Mucosa of stomach (tissue), 1 donor: ENCODE measurements at regions not wholly inside any gene's neighbourhood (a gene's known extent, or its start where the extent isn't known, plus 50 kb on each side); places are given as distances from the start of the nearest gene placed in this dataset.

Experiments used
- H3K27me3 ChIP-seq: one replicate; pipeline ENCODE4 v1.7.0; 2013; ENCODE audit warnings: mild to moderate bottlenecking, low read length; ENCODE audit not compliant: control insufficient read depth, insufficient read depth
- H3K36me3 ChIP-seq: one replicate; pipeline ENCODE4 v1.7.0; 2013; ENCODE audit warnings: low read length; ENCODE audit not compliant: control insufficient read depth, insufficient read depth
- H3K4me1 ChIP-seq: one replicate; pipeline ENCODE4 v1.7.0; 2013; ENCODE audit warnings: mild to moderate bottlenecking, low read length; ENCODE audit not compliant: control insufficient read depth, insufficient read depth
- H3K4me3 ChIP-seq: one replicate; pipeline ENCODE4 v1.7.0; 2013; ENCODE audit warnings: low read length
- H3K9ac ChIP-seq: one replicate; pipeline ENCODE4 v1.7.0; 2013; ENCODE audit warnings: mild to moderate bottlenecking, low read length, moderate library complexity
- H3K9me3 ChIP-seq: one replicate; pipeline ENCODE4 v1.7.0; 2013; ENCODE audit warnings: mild to moderate bottlenecking, low read length, moderate library complexity; ENCODE audit not compliant: control insufficient read depth
- donor health status: Pancreatic carcinoma.

DNA sequence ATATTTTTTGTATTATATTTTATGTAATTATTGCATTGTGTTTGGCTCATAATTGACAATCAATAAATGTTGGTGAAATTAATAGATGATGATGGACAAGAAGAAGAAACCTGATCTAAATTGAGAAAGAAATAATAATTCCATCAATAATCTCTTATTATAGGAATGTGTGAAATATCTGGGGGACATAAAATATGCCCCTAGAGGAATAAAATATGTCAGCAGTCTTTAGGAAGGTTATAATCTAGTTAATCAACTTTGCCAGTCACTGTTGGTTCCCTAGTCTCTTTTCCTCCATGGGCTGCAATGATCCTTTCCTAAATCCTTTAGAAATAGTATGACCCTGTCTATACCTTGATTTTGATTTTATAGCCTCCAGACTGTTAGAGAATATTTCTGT is 549.7 kb upstream of the ADGRL4 start:
- Histone ChIP-seq H3K27me3 (no peaks in the 10 kb centered on the region), H3K4me3 (no peak overlapping the region), H3K9ac (no peak overlapping the region), H3K9me3 (no peaks in the 10 kb centered on the region), H3K4me1 (no peaks in the 10 kb centered on the region), H3K36me3 (no peaks in the 10 kb centered on the region)

DNA sequence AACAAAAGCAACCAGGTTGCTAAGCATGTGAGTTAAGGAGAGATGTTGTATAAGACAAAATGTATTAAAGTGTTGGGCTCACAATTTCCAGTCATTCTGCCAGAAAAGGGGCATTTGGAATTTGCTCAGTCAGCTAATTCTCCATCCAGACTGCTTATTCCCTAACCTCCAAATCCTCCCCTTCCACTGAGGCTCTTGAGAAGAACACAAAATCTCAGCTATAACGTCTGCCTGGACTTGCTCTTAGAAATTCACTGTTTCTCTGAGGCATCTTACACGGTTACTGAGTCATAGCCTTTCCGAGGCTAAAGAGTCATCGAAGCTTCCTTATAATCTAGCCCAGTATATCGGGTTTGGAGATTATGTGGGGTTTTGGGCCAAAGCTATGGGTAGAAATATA is 548.2 kb upstream of the ADGRL4 start:
- H3K36me3 ChIP-seq = no peaks in the 10 kb centered on the region
- H3K4me1 ChIP-seq = no peaks in the 10 kb centered on the region
- no peaks in the 10 kb centered on the region for H3K27me3 ChIP-seq
- no peaks in the 10 kb centered on the region for H3K9me3 ChIP-seq
- no peak overlapping the region for H3K9ac ChIP-seq
- no peak overlapping the region for H3K4me3 ChIP-seq

DNA sequence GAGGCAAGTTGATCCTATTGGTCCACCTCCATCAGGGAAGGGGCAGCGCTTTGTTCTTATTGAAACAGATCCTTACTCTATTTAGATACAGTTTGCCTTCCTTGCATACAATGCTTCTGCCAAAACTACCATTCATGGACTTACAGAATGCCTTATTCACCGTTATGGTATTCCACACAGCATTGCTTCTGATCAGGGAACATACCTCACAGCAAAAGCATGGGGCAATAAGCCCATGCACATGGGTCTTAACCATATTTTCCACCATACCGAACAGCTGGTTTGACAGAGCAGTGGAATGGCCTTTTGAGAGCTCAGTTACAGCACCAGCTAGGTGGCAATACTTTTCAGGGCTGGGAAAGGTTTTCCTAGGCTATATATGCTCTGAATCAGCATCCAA is 544.8 kb upstream of the ADGRL4 start:
- no peaks in the 10 kb centered on the region for H3K4me1 ChIP-seq
- no peaks in the 10 kb centered on the region for H3K36me3 ChIP-seq
- no peaks in the 10 kb centered on the region for H3K27me3 ChIP-seq
- H3K4me3 ChIP-seq = no peak overlapping the region
- no peaks in the 10 kb centered on the region for H3K9me3 ChIP-seq
- no peak overlapping the region for H3K9ac ChIP-seq

DNA sequence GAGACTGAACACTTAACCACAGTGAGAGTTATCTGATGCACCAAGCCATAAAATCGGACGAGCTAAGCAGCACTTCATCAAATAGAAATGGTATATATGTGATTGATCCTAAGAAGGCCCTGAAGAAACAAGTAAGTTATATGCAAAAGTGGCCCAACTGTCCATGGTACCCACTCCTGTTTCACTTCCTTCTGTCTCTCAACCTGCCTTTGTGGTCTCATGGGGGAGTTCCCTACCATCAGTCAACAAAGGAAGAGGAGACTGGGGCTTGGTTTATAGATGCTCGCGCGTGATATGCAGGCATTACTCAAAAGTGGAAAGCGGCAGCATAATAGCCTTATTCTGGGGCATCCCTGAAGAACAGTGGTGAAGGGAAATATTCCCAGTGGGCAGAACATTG is 543.9 kb upstream of the ADGRL4 start:
- Histone ChIP-seq H3K36me3 (no peaks in the 10 kb centered on the region), H3K9me3 (no peaks in the 10 kb centered on the region), H3K27me3 (no peaks in the 10 kb centered on the region), H3K4me3 (no peak overlapping the region), H3K4me1 (no peaks in the 10 kb centered on the region), H3K9ac (no peak overlapping the region)

DNA sequence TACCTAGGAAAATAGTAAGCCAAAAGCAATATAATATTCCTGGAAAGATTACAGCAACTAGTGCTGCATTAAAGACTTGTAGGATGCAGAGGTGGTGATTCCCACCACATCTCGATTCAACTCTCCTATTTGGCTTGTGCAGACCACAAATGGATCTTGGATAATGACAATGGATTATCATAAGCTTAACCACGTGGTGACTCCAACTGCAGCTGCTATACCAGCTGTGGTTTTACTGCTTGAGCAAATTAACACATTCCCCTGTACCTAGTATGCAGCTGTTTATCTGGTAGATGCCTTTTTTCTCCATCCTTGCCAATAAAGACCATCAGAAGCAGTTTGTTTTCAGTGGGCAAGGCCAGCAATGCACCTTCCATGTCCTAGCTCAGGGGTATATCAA is 542.7 kb upstream of the ADGRL4 start:
- Histone ChIP-seq H3K27me3 (no peaks in the 10 kb centered on the region), H3K9me3 (no peaks in the 10 kb centered on the region), H3K4me1 (no peaks in the 10 kb centered on the region), H3K9ac (no peak overlapping the region), H3K36me3 (no peaks in the 10 kb centered on the region), H3K4me3 (no peak overlapping the region)

DNA sequence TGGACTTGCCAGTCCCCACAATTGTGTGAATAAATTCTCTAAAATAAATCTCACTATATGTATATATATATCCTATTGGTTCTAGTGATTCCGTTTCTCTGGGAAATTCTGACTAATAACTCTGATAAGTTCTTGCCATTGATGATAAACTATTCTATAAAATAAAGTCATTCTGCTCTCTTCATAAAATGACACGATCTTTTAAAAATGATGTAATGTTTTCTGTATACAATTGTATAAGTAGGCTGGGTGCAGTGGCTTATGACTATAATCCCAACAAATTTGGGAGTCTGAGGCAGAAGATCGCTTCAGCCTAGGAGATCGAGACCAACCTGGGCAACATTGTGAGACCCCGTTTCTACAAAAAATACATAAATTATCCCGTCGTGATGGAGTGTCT is 541.0 kb upstream of the ADGRL4 start:
- Histone ChIP-seq H3K27me3 (no peaks in the 10 kb centered on the region), H3K4me1 (no peaks in the 10 kb centered on the region), H3K4me3 (no peak overlapping the region), H3K36me3 (no peaks in the 10 kb centered on the region), H3K9me3 (no peaks in the 10 kb centered on the region), H3K9ac (no peak overlapping the region)

DNA sequence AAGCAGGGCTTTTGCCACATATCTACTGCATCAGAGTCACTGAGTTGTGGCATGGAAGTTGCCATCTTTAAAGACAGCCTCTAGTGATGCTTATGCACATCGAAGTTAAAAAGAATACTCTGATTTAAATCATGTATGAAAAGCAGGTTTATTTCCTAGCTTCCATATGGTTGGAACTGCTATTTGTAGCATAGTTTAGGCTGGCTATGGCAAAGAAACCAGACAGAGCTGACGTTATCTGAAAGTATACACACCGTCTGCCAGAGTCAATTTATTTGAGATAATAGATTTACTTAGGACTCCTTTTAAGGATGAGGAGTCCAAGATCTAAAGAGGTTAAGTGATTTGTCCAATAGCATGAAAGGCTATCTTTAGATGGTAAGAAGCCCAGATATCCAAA is 536.9 kb upstream of the ADGRL4 start:
- H3K9ac ChIP-seq = no peak overlapping the region
- H3K36me3 ChIP-seq = no peaks in the 10 kb centered on the region
- no peak overlapping the region for H3K4me3 ChIP-seq
- no peaks in the 10 kb centered on the region for H3K4me1 ChIP-seq
- H3K9me3 ChIP-seq = no peaks in the 10 kb centered on the region
- no peaks in the 10 kb centered on the region for H3K27me3 ChIP-seq

DNA sequence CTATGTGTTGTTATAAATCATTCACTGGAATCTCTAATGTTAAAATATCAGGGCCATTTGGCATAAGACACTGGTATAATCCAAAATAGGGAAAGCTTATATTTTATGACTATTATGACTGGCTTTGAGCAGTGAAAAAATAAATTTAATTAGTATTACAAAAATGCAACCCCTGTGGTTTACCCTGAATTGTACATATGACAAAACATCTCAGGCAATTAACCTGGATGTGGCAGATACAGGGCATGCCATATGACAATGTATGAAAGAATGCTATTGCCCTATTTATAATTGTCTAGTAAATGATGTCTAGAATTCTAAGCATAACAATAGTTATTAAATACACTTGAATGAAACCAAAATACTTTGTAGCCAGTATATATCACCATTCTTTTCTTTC is 532.5 kb upstream of the ADGRL4 start:
- no peaks in the 10 kb centered on the region for H3K4me1 ChIP-seq
- no peak overlapping the region for H3K4me3 ChIP-seq
- no peaks in the 10 kb centered on the region for H3K36me3 ChIP-seq
- H3K27me3 ChIP-seq = no peaks in the 10 kb centered on the region
- H3K9me3 ChIP-seq = no peaks in the 10 kb centered on the region
- H3K9ac ChIP-seq = no peak overlapping the region

DNA sequence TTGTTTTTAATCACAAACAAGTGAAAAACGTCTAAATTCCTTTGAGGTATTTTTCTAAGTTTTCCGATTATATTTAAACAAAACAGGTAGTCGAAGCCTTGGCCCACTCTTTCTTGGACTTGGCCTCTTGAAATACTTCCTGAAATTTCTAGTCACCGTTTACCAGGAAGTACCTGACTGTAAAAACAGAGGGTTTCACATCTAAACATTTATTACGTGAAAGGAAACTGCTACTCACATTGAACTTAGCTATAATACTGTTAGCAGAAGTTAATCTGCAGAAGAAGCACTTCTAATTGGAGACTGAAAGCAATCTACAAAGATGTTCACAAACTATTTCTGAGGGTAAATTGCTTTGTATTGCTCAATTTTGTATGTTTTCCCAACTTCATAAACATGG is 526.0 kb upstream of the ADGRL4 start:
- Histone ChIP-seq H3K9ac (no peak overlapping the region), H3K4me3 (no peak overlapping the region), H3K27me3 (no peaks in the 10 kb centered on the region), H3K36me3 (no peaks in the 10 kb centered on the region), H3K4me1 (no peaks in the 10 kb centered on the region), H3K9me3 (no peaks in the 10 kb centered on the region)

DNA sequence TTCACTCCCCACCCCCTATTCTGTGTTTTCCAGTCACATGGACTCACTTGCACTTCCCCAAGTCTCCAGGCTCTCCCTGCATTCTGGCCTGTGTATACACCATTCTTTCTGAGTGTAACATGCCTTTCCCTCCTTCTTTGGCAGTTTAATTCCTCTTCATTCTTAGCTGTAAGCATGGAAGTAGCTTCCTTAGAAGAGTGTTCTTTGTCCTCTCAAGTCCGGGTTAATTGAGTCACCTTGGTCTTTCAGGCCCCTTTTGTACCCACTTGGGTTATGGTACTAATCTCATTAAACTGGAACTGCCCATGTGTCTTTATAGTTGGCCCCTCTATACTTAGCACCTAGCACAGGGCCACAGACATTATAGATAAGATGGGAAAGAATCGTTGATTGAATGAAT is 525.3 kb upstream of the ADGRL4 start:
- Histone ChIP-seq H3K4me1 (no peaks in the 10 kb centered on the region), H3K9me3 (no peaks in the 10 kb centered on the region), H3K4me3 (no peak overlapping the region), H3K27me3 (no peaks in the 10 kb centered on the region), H3K36me3 (no peaks in the 10 kb centered on the region), H3K9ac (no peak overlapping the region)

DNA sequence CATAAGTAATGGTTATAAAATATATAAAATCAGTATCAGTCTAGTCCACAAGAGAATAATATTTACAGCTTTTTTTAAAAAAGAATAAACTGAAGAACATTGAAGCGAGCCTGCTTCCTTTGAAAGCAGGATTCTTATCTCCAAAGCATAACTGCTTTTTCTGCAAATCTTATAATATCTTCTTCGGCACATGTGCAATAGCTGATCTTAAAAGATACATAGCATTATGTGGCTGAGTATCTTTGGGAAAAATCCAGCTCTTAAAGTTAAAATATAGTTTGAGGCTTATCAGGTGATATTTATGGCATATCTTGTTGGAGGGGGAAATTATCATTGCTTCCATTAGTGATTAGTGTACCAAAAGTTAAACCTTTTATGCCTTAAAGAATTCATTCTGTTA is 523.9 kb upstream of the ADGRL4 start:
- no peak overlapping the region for H3K9ac ChIP-seq

DNA sequence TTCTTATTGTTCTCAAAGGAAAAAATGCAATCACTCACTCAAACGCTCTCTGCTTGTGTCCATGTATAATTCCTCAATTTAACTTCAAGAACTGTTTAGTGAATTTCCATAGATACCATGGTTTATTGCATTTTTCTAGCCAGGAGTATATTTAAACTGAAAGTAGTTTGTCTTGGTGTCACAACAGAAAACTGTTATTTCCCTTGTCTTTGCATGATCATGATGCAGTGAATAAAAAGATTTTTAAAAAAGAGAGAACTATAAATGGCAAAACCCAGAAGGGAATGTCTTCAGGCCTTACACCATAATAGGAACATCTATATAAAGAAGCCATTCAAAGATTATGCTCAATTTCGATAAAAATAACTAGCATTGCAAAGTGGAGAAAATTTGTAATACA is 523.5 kb upstream of the ADGRL4 start:
- Histone ChIP-seq H3K27me3 (no peaks in the 10 kb centered on the region), H3K9ac (no peak overlapping the region), H3K4me3 (no peak overlapping the region), H3K4me1 (no peaks in the 10 kb centered on the region), H3K36me3 (no peaks in the 10 kb centered on the region), H3K9me3 (no peaks in the 10 kb centered on the region)

More for the DNA sequence above, 523.9 kb upstream of the ADGRL4 start:
- Histone ChIP-seq H3K27me3 (no peaks in the 10 kb centered on the region), H3K4me3 (no peak overlapping the region), H3K9me3 (no peaks in the 10 kb centered on the region), H3K36me3 (no peaks in the 10 kb centered on the region), H3K4me1 (no peaks in the 10 kb centered on the region)

DNA sequence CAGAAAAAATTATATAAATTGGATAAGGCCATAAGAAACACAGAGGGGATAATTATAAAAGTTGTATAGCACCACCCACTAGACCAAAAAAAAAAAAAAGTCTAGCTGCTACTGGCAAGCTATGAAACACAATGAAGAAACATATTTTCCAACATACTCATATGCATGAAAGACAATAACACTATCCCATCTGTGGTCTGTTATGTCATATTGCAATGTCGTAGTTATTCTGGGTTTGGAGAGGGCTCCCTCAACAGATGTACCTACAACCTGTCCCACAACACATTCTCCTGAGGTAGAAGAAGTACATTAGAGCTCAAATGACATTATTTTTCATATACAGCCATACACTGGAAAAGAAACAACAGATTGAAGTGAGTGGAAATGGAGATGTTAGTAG is 517.6 kb upstream of the ADGRL4 start:
- H3K27me3 ChIP-seq = no peaks in the 10 kb centered on the region
- no peak overlapping the region for H3K4me3 ChIP-seq
- H3K4me1 ChIP-seq = no peaks in the 10 kb centered on the region
- H3K36me3 ChIP-seq = no peaks in the 10 kb centered on the region
- no peak overlapping the region for H3K9ac ChIP-seq
- H3K9me3 ChIP-seq = no peaks in the 10 kb centered on the region
